ENCODE measurements at regions not wholly inside any gene's neighbourhood (a gene's known extent, or its start where the extent isn't known, plus 50 kb on each side); places are given as distances from the start of the nearest gene placed in this dataset.
"Not testable (repeated sequence)": the region's sequence is repeated elsewhere in the genome, so short reads cannot be mapped to it uniquely, and the experiment has no call there.

- H3K9me3 ChIP-seq (replicated peaks in 1 of 2; ENCODE audit: control insufficient read depth in 2 of 2, insufficient read depth in 1 of 2, low read depth in 1 of 2, low read length in 2 of 2); H4K8ac ChIP-seq (ENCODE audit: low read depth, low read length); H3K4me2 ChIP-seq (ENCODE audit: insufficient read depth, low read length, poor library complexity, severe bottlenecking); DNase-seq (ENCODE audit: low spot score); H2BK12ac ChIP-seq (ENCODE audit: low read length); H2BK120ac ChIP-seq (ENCODE audit: low read depth, low read length); H2BK15ac ChIP-seq (ENCODE audit: low read length); H4K91ac ChIP-seq (ENCODE audit: low read depth, low read length, poor library complexity); H3K14ac ChIP-seq (ENCODE audit: low read length); H3K36me3 ChIP-seq (replicated peaks in 1 of 2; ENCODE audit: control insufficient read depth in 2 of 2, insufficient read depth in 2 of 2, low read length in 2 of 2); H3K9ac ChIP-seq (ENCODE audit: low read depth, low read length, poor library complexity); H3K18ac ChIP-seq (ENCODE audit: low read length); H3K4me1 ChIP-seq (ENCODE audit: control insufficient read depth in 2 of 2, insufficient read depth in 1 of 2, low read depth in 1 of 2, low read length in 2 of 2); H3K27ac ChIP-seq (replicated peaks; ENCODE audit: low read length); H2AK5ac ChIP-seq (ENCODE audit: low read depth, low read length); H3K79me1 ChIP-seq (ENCODE audit: low read depth, low read length); H3K27me3 ChIP-seq (ENCODE audit: control insufficient read depth in 3 of 3, insufficient read depth in 3 of 3, low read depth in 1 of 3, low read length in 3 of 3); H3K4me3 ChIP-seq (ENCODE audit: low read length in 2 of 2); H2BK5ac ChIP-seq (ENCODE audit: low read length); H3K4ac ChIP-seq (ENCODE audit: low read length); H3K23ac ChIP-seq (ENCODE audit: low read depth, low read length, poor library complexity); H2AFZ ChIP-seq (ENCODE audit: low read length): not testable (repeated sequence)
- no CpG with 5 or more reads among the region's 3 CpGs for WGBS, 2 donors (ENCODE audit: extremely low coverage in 2 of 2, insufficient read length in 2 of 2, insufficient replicate concordance in 1 of 2)
Measured at GRCh38 chr7:113496586-113496985, 378.2 kb upstream of the SMIM30 start.

GRCh38 chr7:113494797-113495566, 376.6 kb upstream of the SMIM30 start:
- not testable (repeated sequence) for H3K4me2 ChIP-seq (ENCODE audit: insufficient read depth, low read length, poor library complexity, severe bottlenecking); H3K4me3 ChIP-seq (ENCODE audit: low read length in 2 of 2); H2AFZ ChIP-seq (ENCODE audit: low read length); H4K91ac ChIP-seq (ENCODE audit: low read depth, low read length, poor library complexity); H3K79me1 ChIP-seq (ENCODE audit: low read depth, low read length); H3K4me1 ChIP-seq (ENCODE audit: control insufficient read depth in 2 of 2, insufficient read depth in 1 of 2, low read depth in 1 of 2, low read length in 2 of 2); H3K23ac ChIP-seq (ENCODE audit: low read depth, low read length, poor library complexity); H3K9me3 ChIP-seq (replicated peaks in 1 of 2; ENCODE audit: control insufficient read depth in 2 of 2, insufficient read depth in 1 of 2, low read depth in 1 of 2, low read length in 2 of 2); H3K9ac ChIP-seq (ENCODE audit: low read depth, low read length, poor library complexity); H4K8ac ChIP-seq (ENCODE audit: low read depth, low read length); DNase-seq (ENCODE audit: low spot score); H2AK5ac ChIP-seq (ENCODE audit: low read depth, low read length); H3K36me3 ChIP-seq (replicated peaks in 1 of 2; ENCODE audit: control insufficient read depth in 2 of 2, insufficient read depth in 2 of 2, low read length in 2 of 2); H3K14ac ChIP-seq (ENCODE audit: low read length); H3K27ac ChIP-seq (replicated peaks; ENCODE audit: low read length); H3K18ac ChIP-seq (ENCODE audit: low read length); H2BK5ac ChIP-seq (ENCODE audit: low read length); H2BK12ac ChIP-seq (ENCODE audit: low read length); H3K27me3 ChIP-seq (ENCODE audit: control insufficient read depth in 3 of 3, insufficient read depth in 3 of 3, low read depth in 1 of 3, low read length in 3 of 3); H2BK120ac ChIP-seq (ENCODE audit: low read depth, low read length); H3K4ac ChIP-seq (ENCODE audit: low read length); H2BK15ac ChIP-seq (ENCODE audit: low read length)
- WGBS, 2 donors (ENCODE audit: extremely low coverage in 2 of 2, insufficient read length in 2 of 2, insufficient replicate concordance in 1 of 2) = no CpG with 5 or more reads among the region's 8 CpGs

- Histone ChIP-seq H3K27me3 (ENCODE audit: control insufficient read depth in 3 of 3, insufficient read depth in 3 of 3, low read depth in 1 of 3, low read length in 3 of 3) (no peaks in the 10 kb centered on the region), H3K4me2 (ENCODE audit: insufficient read depth, low read length, poor library complexity, severe bottlenecking) (no peak overlapping the region), H3K9me3 (replicated peaks in 1 of 2; ENCODE audit: control insufficient read depth in 2 of 2, insufficient read depth in 1 of 2, low read depth in 1 of 2, low read length in 2 of 2) (no peaks in the 10 kb centered on the region), H3K4me1 (ENCODE audit: control insufficient read depth in 2 of 2, insufficient read depth in 1 of 2, low read depth in 1 of 2, low read length in 2 of 2) (no peaks in the 10 kb centered on the region), H3K9ac (ENCODE audit: low read depth, low read length, poor library complexity) (no peak overlapping the region), H3K23ac (ENCODE audit: low read depth, low read length, poor library complexity) (no peak overlapping the region), H4K8ac (ENCODE audit: low read depth, low read length) (no peak overlapping the region), H2BK120ac (ENCODE audit: low read depth, low read length) (no peak overlapping the region), H3K79me1 (ENCODE audit: low read depth, low read length) (no peaks in the 10 kb centered on the region), H3K36me3 (replicated peaks in 1 of 2; ENCODE audit: control insufficient read depth in 2 of 2, insufficient read depth in 2 of 2, low read length in 2 of 2) (no peaks in the 10 kb centered on the region), H2BK12ac (ENCODE audit: low read length) (no peak overlapping the region), H3K4ac (ENCODE audit: low read length) (no peak overlapping the region), H3K18ac (ENCODE audit: low read length) (no peak overlapping the region), H4K91ac (ENCODE audit: low read depth, low read length, poor library complexity) (no peak overlapping the region), H2BK15ac (ENCODE audit: low read length) (no peak overlapping the region), H3K27ac (replicated peaks; ENCODE audit: low read length) (no peak overlapping the region), H2BK5ac (ENCODE audit: low read length) (no peak overlapping the region), H2AFZ (ENCODE audit: low read length) (no peak overlapping the region), H3K14ac (ENCODE audit: low read length) (no peak overlapping the region), H2AK5ac (ENCODE audit: low read depth, low read length) (no peak overlapping the region), H3K4me3 (ENCODE audit: low read length in 2 of 2) (no peak overlapping the region)
- no peak for DNase-seq (ENCODE audit: low spot score)
- no CpG with 5 or more reads among the region's 2 CpGs for WGBS, 2 donors (ENCODE audit: extremely low coverage in 2 of 2, insufficient read length in 2 of 2, insufficient replicate concordance in 1 of 2)
Measured at GRCh38 chr7:113491305-113491704, 373.0 kb upstream of the SMIM30 start.

GRCh38 chr7:113487925-113488731, 369.8 kb upstream of the SMIM30 start:
- H3K9me3 ChIP-seq (replicated peaks in 1 of 2; ENCODE audit: control insufficient read depth in 2 of 2, insufficient read depth in 1 of 2, low read depth in 1 of 2, low read length in 2 of 2) = no peaks in the 10 kb centered on the region
- H2BK120ac ChIP-seq (ENCODE audit: low read depth, low read length) = no peak overlapping the region
- H3K9ac ChIP-seq (ENCODE audit: low read depth, low read length, poor library complexity) = no peak overlapping the region
- no peak overlapping the region for H3K4me2 ChIP-seq (ENCODE audit: insufficient read depth, low read length, poor library complexity, severe bottlenecking)
- no peak overlapping the region for H3K4me3 ChIP-seq (ENCODE audit: low read length in 2 of 2)
- no peak overlapping the region for H2BK15ac ChIP-seq (ENCODE audit: low read length)
- H3K27me3 ChIP-seq (ENCODE audit: control insufficient read depth in 3 of 3, insufficient read depth in 3 of 3, low read depth in 1 of 3, low read length in 3 of 3) = no peaks in the 10 kb centered on the region
- no peak overlapping the region for H3K27ac ChIP-seq (replicated peaks; ENCODE audit: low read length)
- H2BK5ac ChIP-seq (ENCODE audit: low read length) = no peak overlapping the region
- no peak overlapping the region for H2AFZ ChIP-seq (ENCODE audit: low read length)
- no peak for DNase-seq (ENCODE audit: low spot score)
- H4K8ac ChIP-seq (ENCODE audit: low read depth, low read length) = no peak overlapping the region
- H2AK5ac ChIP-seq (ENCODE audit: low read depth, low read length) = no peak overlapping the region
- peak overlapping the region; percentile 84 for H3K14ac ChIP-seq (ENCODE audit: low read length)
- H3K18ac ChIP-seq (ENCODE audit: low read length) = no peak overlapping the region
- H4K91ac ChIP-seq (ENCODE audit: low read depth, low read length, poor library complexity) = no peak overlapping the region
- H3K4me1 ChIP-seq (ENCODE audit: control insufficient read depth in 2 of 2, insufficient read depth in 1 of 2, low read depth in 1 of 2, low read length in 2 of 2) = no peaks in the 10 kb centered on the region
- H2BK12ac ChIP-seq (ENCODE audit: low read length) = no peak overlapping the region
- no CpG with 5 or more reads among the region's 16 CpGs for WGBS, 2 donors (ENCODE audit: extremely low coverage in 2 of 2, insufficient read length in 2 of 2, insufficient replicate concordance in 1 of 2)
- no peaks in the 10 kb centered on the region for H3K36me3 ChIP-seq (replicated peaks in 1 of 2; ENCODE audit: control insufficient read depth in 2 of 2, insufficient read depth in 2 of 2, low read length in 2 of 2)
- no peaks in the 10 kb centered on the region for H3K79me1 ChIP-seq (ENCODE audit: low read depth, low read length)
- H3K23ac ChIP-seq (ENCODE audit: low read depth, low read length, poor library complexity) = no peak overlapping the region
- no peak overlapping the region for H3K4ac ChIP-seq (ENCODE audit: low read length)
